GM13976 (cell line): ENCODE measurements at regions not wholly inside any gene's neighbourhood (a gene's known extent, or its start where the extent isn't known, plus 50 kb on each side); places are given as distances from the start of the nearest gene placed in this dataset.

Experiments used
- DNase-seq: peaks from one replicate; pipeline ENCODE4 v3.0.0; 2012; ENCODE audit warnings: low spot score
- CTCF ChIP-seq: IDR thresholded peaks from 2 replicates; pipeline ENCODE4 v1.5.1; 2012; ENCODE audit warnings: borderline replicate concordance, mild to moderate bottlenecking; ENCODE audit not compliant: insufficient read depth; ENCODE audit errors: extremely low read depth, missing control alignments, control extremely low read depth
- in situ Hi-C: fragments of 300-500 bp; cut with MboI; formaldehyde crosslinking; loops from one replicate; pipeline ENCODE4 v1.12.0; 2022; ENCODE audit warnings: low sequenced_read_pairs, mixed read lengths, inconsistent platforms; ENCODE audit not compliant: unreplicated experiment

- in situ Hi-C loops, result no loop called here
- TF ChIP-seq CTCF, result no peak
- DNase-seq, result no peak
Observed at GRCh38 chr11:33539751-33540150, 160.9 kb downstream of the C11orf91 start.

GRCh38 chr11:33538726-33539125 lies 161.9 kb downstream of the C11orf91 start:
- no peak for TF ChIP-seq CTCF
- in situ Hi-C loops, result no loop called here
- no peak for DNase-seq

GRCh38 chr11:33536178-33536577 lies 164.4 kb downstream of the C11orf91 start:
- TF ChIP-seq CTCF, result no peak
- no peak for DNase-seq
- in situ Hi-C loops, result no loop called here

GRCh38 chr11:33534575-33534974 lies 166.1 kb downstream of the C11orf91 start:
- no peak for TF ChIP-seq CTCF
- no peak for DNase-seq
- in situ Hi-C loops, result no loop called here

- no peak for TF ChIP-seq CTCF
- in situ Hi-C loops, result no loop called here
- DNase-seq, result no peak
Observed at GRCh38 chr11:33533386-33534052, 167.1 kb downstream of the C11orf91 start.

GRCh38 chr11:33532720-33533385 lies 167.8 kb downstream of the C11orf91 start:
- no peak for DNase-seq
- no peak for TF ChIP-seq CTCF
- in situ Hi-C loops, result no loop called here

- TF ChIP-seq CTCF, result no peak
- in situ Hi-C loops, result no loop called here
- no peak for DNase-seq
Observed at GRCh38 chr11:33532257-33532656, 168.4 kb downstream of the C11orf91 start.
